ENCODE measurements at regions not wholly inside any gene's neighbourhood (a gene's known extent, or its start where the extent isn't known, plus 50 kb on each side); places are given as distances from the start of the nearest gene placed in this dataset.

GRCh38 chr17:5651348-5651747 lies 67.0 kb upstream of the NLRP1 start:
- WGBS, 2 donors = 85 to 91% methylated on average over 3 of the region's 3 CpGs
- Histone ChIP-seq H3K27me3 (no peaks in the 10 kb centered on the region), H3K27ac (no peak overlapping the region), H3K4me1 (no peaks in the 10 kb centered on the region), H3K9me3 (no peaks in the 10 kb centered on the region), H3K4me3 (replicated peaks in 1 of 3) (no peak overlapping the region), H3K36me3 (no peaks in the 10 kb centered on the region)
- DNase-seq = no peak
- no peak for TF ChIP-seq POLR2A (IDR thresholded peaks at IDR 0.05)
- TF ChIP-seq, protein P1, sequence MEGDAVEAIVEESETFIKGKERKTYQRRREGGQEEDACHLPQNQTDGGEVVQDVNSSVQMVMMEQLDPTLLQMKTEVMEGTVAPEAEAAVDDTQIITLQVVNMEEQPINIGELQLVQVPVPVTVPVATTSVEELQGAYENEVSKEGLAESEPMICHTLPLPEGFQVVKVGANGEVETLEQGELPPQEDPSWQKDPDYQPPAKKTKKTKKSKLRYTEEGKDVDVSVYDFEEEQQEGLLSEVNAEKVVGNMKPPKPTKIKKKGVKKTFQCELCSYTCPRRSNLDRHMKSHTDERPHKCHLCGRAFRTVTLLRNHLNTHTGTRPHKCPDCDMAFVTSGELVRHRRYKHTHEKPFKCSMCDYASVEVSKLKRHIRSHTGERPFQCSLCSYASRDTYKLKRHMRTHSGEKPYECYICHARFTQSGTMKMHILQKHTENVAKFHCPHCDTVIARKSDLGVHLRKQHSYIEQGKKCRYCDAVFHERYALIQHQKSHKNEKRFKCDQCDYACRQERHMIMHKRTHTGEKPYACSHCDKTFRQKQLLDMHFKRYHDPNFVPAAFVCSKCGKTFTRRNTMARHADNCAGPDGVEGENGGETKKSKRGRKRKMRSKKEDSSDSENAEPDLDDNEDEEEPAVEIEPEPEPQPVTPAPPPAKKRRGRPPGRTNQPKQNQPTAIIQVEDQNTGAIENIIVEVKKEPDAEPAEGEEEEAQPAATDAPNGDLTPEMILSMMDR (IDR thresholded peaks at IDR 0.05) = no peak
- intact Hi-C loops (cut with DNase I) = no loop called here

GRCh38 chr17:5661491-5662125 lies 77.3 kb upstream of the NLRP1 start:
- 52 to 57% methylated on average over 10 of the region's 10 CpGs for WGBS, 2 donors
- Histone ChIP-seq H3K9me3 (no peaks in the 10 kb centered on the region), H3K27me3 (no peaks in the 10 kb centered on the region), H3K4me1 (no peaks in the 10 kb centered on the region), H3K36me3 (no peaks in the 10 kb centered on the region), H3K4me3 (replicated peaks in 1 of 3) (no peak overlapping the region), H3K27ac (no peak overlapping the region)
- intact Hi-C loops (cut with DNase I) = no loop called here
- TF ChIP-seq, protein P1 (IDR thresholded peaks at IDR 0.05) = no peak
- no peak for TF ChIP-seq POLR2A (IDR thresholded peaks at IDR 0.05)
- no peak for DNase-seq

DNA sequence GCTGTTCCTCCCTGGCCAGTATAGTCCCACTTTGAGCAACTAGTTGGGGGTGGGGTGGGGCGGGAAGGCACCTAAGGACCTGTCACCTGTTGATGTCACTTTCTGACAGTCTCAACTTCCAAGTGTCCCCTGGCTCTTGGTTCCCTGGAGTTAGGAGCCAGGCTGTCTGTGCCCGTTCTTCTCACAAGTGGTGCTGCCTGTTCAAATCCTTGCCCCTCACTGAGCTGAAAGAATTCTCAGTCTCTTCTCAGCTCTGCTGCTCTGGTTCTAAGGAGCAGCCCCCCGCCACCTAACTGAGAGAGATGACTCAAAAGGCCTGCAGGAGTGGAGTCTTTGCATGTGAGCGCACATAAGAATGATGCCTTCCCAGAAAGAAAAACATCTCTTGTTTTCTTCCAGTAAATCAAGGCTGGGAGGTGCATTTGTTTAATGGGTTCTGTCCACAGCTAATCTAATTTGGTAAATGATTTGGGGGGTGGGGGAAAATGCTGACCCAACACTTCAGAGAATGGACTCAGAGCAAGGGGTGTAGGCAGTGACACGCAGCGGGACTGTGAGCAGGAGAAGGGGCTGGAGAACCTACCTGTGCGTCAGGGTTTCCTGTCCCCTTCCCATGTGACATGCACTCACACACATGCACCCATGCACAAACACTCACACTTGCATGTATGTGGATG lies 78.2 kb upstream of the NLRP1 start:
- Histone ChIP-seq H3K4me3 (replicated peaks in 1 of 3) (no peak overlapping the region), H3K27ac (no peak overlapping the region), H3K9me3 (no peaks in the 10 kb centered on the region), H3K4me1 (no peaks in the 10 kb centered on the region), H3K36me3 (no peaks in the 10 kb centered on the region), H3K27me3 (no peaks in the 10 kb centered on the region)
- intact Hi-C loops (cut with DNase I) = no loop called here
- WGBS, 2 donors = 51 to 52% methylated on average over 7 of the region's 7 CpGs
- DNase-seq = no peak
- TF ChIP-seq POLR2A (IDR thresholded peaks at IDR 0.05) = no peak
- TF ChIP-seq, protein P1 (IDR thresholded peaks at IDR 0.05) = no peak

DNA sequence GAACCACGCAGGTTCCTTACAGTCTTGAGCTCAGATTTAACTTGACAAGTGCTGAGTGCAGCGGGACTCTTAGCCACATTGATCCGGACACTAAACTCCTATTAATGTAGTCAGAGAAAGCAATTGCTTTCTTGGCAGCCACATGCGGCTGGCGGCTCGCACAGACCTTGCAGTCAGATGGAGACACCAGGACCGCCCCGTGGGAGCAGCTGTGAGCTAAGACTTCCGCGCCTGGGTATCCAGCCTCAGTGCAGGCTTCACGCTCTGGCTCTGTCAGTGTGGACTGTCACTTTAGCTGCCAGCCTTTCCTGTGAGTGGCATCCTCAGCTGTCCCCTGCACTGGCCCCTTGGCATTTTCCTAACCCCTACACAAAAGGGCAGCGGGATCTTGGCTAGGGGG lies 80.9 kb upstream of the NLRP1 start:
- intact Hi-C loops (cut with DNase I) = no loop called here
- 32 to 68% methylated on average over 3 to 10 of the region's 12 CpGs for WGBS, 2 donors
- H3K9me3 ChIP-seq = no peaks in the 10 kb centered on the region
- H3K4me3 ChIP-seq (replicated peaks in 1 of 3) = no peak overlapping the region
- TF ChIP-seq POLR2A (IDR thresholded peaks at IDR 0.05) = no peak
- TF ChIP-seq, protein P1 (IDR thresholded peaks at IDR 0.05) = no peak
- H3K27me3 ChIP-seq = no peaks in the 10 kb centered on the region
- H3K4me1 ChIP-seq = no peaks in the 10 kb centered on the region
- DNase-seq = no peak
- H3K36me3 ChIP-seq = no peaks in the 10 kb centered on the region
- no peak overlapping the region for H3K27ac ChIP-seq

DNA sequence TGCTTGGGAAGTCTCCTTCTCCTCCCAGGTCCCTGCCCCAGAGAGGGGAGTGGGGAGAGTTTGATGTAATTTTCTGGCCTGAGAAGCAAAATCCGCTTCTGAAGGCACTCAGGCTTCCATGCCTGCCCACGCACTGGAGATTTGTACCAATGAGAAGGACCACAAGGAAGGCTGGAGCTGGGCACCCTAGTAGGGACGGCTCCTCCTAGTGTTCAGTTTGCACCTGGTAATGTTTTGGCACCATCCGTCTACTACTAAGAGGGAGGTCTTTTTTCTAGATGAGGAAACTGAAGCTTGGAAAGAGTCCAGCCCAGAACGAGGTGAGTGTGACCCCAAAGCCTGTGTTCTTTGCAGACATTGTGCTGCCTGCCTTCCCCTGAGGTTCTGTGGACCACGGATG lies 83.6 kb upstream of the NLRP1 start:
- intact Hi-C loops (cut with DNase I) = no loop called here
- 48 to 53% methylated on average over 6 of the region's 6 CpGs for WGBS, 2 donors
- no peaks in the 10 kb centered on the region for H3K36me3 ChIP-seq

More for the DNA sequence above, 83.6 kb upstream of the NLRP1 start:
- Histone ChIP-seq H3K27ac (no peak overlapping the region), H3K4me3 (replicated peaks in 1 of 3) (no peak overlapping the region), H3K27me3 (no peaks in the 10 kb centered on the region), H3K9me3 (no peaks in the 10 kb centered on the region), H3K4me1 (no peaks in the 10 kb centered on the region)
- TF ChIP-seq, protein P1 (IDR thresholded peaks at IDR 0.05) = no peak
- no peak for TF ChIP-seq POLR2A (IDR thresholded peaks at IDR 0.05)
- DNase-seq = no peak
